Fibroblast of lung (primary cell): ENCODE measurements at regions not wholly inside any gene's neighbourhood (a gene's known extent, or its start where the extent isn't known, plus 50 kb on each side); places are given as distances from the start of the nearest gene placed in this dataset.

Experiments used
- DNase-seq, 2 donors: peaks; one replicate each; pipeline versions ENCODE4 v3.0.0 to v3.0.0-alpha.2; 2010; ENCODE audit warnings: low read depth in 2 of 2
- H2AFZ ChIP-seq: 2 replicates; pipeline ENCODE4 v1.5.1; 2012; ENCODE audit warnings: low read length, control low read depth, inconsistent platforms
- H3K27ac ChIP-seq: 2 replicates; pipeline ENCODE4 v1.5.1; 2011; ENCODE audit warnings: low read length, control low read depth; ENCODE audit not compliant: insufficient read depth
- H3K27me3 ChIP-seq: 2 replicates; pipeline ENCODE4 v1.5.1; 2011; ENCODE audit warnings: mild to moderate bottlenecking, low read length; ENCODE audit not compliant: control insufficient read depth, insufficient read depth
- H3K36me3 ChIP-seq: 2 replicates; pipeline ENCODE4 v1.5.1; 2011; ENCODE audit warnings: low read length; ENCODE audit not compliant: control insufficient read depth, insufficient read depth
- H3K4me1 ChIP-seq: 2 replicates; pipeline ENCODE4 v1.5.1; 2011; ENCODE audit warnings: low read length; ENCODE audit not compliant: control insufficient read depth, insufficient read depth; ENCODE audit errors: extremely low read depth
- H3K4me2 ChIP-seq: 2 replicates; pipeline ENCODE4 v1.5.1; 2011; ENCODE audit warnings: low read length, control low read depth; ENCODE audit not compliant: insufficient read depth; ENCODE audit errors: extremely low read depth
- H3K4me3 ChIP-seq, 4 experiments: fragments of 200-600 bp in 1 of 4; sonication (generic) in 1 of 4; replicated peaks in 1 of 4; 2 replicates each; pipeline ENCODE4 v1.5.1; 2011 to 2016; ENCODE audit warnings: low read length in 4 of 4, low read depth in 3 of 4, mild to moderate bottlenecking in 3 of 4, control low read depth in 2 of 4, inconsistent platforms in 1 of 4, mixed read lengths in 1 of 4; ENCODE audit not compliant: insufficient read depth in 1 of 4; ENCODE audit errors: control extremely low read depth in 1 of 4
- H3K79me2 ChIP-seq: 2 replicates; pipeline ENCODE4 v1.5.1; 2012; ENCODE audit warnings: mild to moderate bottlenecking, low read length, inconsistent platforms; ENCODE audit not compliant: control insufficient read depth, insufficient read depth
- H3K9ac ChIP-seq: 2 replicates; pipeline ENCODE4 v1.5.1; 2011; ENCODE audit warnings: mild to moderate bottlenecking, low read length, control low read depth; ENCODE audit not compliant: insufficient read depth
- H3K9me3 ChIP-seq: 2 replicates; pipeline ENCODE4 v1.5.1; 2012; ENCODE audit warnings: low read depth, low read length; ENCODE audit not compliant: control insufficient read depth, insufficient read depth
- H4K20me1 ChIP-seq: 2 replicates; pipeline ENCODE4 v1.5.1; 2011; ENCODE audit warnings: low read length; ENCODE audit not compliant: control insufficient read depth, insufficient read depth; ENCODE audit errors: extremely low read depth
- CTCF ChIP-seq, 2 donors: IDR thresholded peaks in 1 of 2; conservative IDR thresholded peaks in 1 of 2; 1 replicate in 1 of 2; 2 replicates in 1 of 2; pipeline ENCODE4 v1.5.1; 2011 to 2012; ENCODE audit warnings: low read length in 2 of 2, control low read depth in 1 of 2, inconsistent platforms in 1 of 2, low read depth in 1 of 2, mild to moderate bottlenecking in 1 of 2
- EZH2 ChIP-seq: IDR thresholded peaks from 2 replicates; pipeline ENCODE4 v1.5.1; 2012; ENCODE audit warnings: low read length, control low read depth, mild to moderate bottlenecking; ENCODE audit errors: missing control alignments

- H3K4me2 ChIP-seq = no peak overlapping the region
- TF ChIP-seq CTCF (conservative IDR thresholded peaks at IDR 0.05 in 1 of 2, IDR thresholded peaks at IDR 0.05 in 1 of 2; ENCODE audit: low read depth in 1 of 2, low read length in 2 of 2) (no peak), EZH2 (no peak)
- H4K20me1 ChIP-seq = no peaks in the 10 kb centered on the region
- no peak overlapping the region for H3K27ac ChIP-seq
- DNase-seq = no peak
- no peaks in the 10 kb centered on the region for H3K36me3 ChIP-seq
- no peaks in the 10 kb centered on the region for H3K9me3 ChIP-seq
- H2AFZ ChIP-seq = no peak overlapping the region
- no peak overlapping the region for H3K9ac ChIP-seq
- H3K79me2 ChIP-seq = no peaks in the 10 kb centered on the region
- no peak overlapping the region for H3K4me3 ChIP-seq
- H3K27me3 ChIP-seq = no peaks in the 10 kb centered on the region
- no peaks in the 10 kb centered on the region for H3K4me1 ChIP-seq
Measured at GRCh38 chr5:125222597-125223240, 476.3 kb upstream of the ZNF608 start.

GRCh38 chr5:125225424-125225823 lies 479.0 kb upstream of the ZNF608 start:
- TF ChIP-seq EZH2 (no peak), CTCF (conservative IDR thresholded peaks at IDR 0.05 in 1 of 2, IDR thresholded peaks at IDR 0.05 in 1 of 2; ENCODE audit: low read depth in 1 of 2, low read length in 2 of 2) (no peak)
- H2AFZ ChIP-seq = no peak overlapping the region

GRCh38 chr5:125226825-125227224 lies 480.4 kb upstream of the ZNF608 start:
- Histone ChIP-seq H3K4me1 (no peaks in the 10 kb centered on the region), H3K4me3 (no peak overlapping the region), H3K79me2 (no peaks in the 10 kb centered on the region), H4K20me1 (no peaks in the 10 kb centered on the region), H3K27ac (no peak overlapping the region), H3K9me3 (no peaks in the 10 kb centered on the region), H3K9ac (no peak overlapping the region), H3K27me3 (no peaks in the 10 kb centered on the region), H3K4me2 (no peak overlapping the region), H2AFZ (no peak overlapping the region), H3K36me3 (no peaks in the 10 kb centered on the region)
- no peak for DNase-seq
- TF ChIP-seq EZH2 (no peak), CTCF (conservative IDR thresholded peaks at IDR 0.05 in 1 of 2, IDR thresholded peaks at IDR 0.05 in 1 of 2; ENCODE audit: low read depth in 1 of 2, low read length in 2 of 2) (no peak)

More at GRCh38 chr5:125225424-125225823, 479.0 kb upstream of the ZNF608 start:
- no peaks in the 10 kb centered on the region for H3K27me3 ChIP-seq
- H3K27ac ChIP-seq = no peak overlapping the region
- no peak overlapping the region for H3K4me2 ChIP-seq
- H3K4me1 ChIP-seq = no peaks in the 10 kb centered on the region
- no peaks in the 10 kb centered on the region for H3K36me3 ChIP-seq
- DNase-seq = no peak
- no peak overlapping the region for H3K9ac ChIP-seq
- H3K4me3 ChIP-seq = no peak overlapping the region
- no peaks in the 10 kb centered on the region for H3K79me2 ChIP-seq
- no peaks in the 10 kb centered on the region for H3K9me3 ChIP-seq
- H4K20me1 ChIP-seq = no peaks in the 10 kb centered on the region
